ENCODE measurements at regions not wholly inside any gene's neighbourhood (a gene's known extent, or its start where the extent isn't known, plus 50 kb on each side); places are given as distances from the start of the nearest gene placed in this dataset.

GRCh38 chr1:60764489-60764888 is 317.9 kb upstream of the NFIA start:
- Mint-ChIP-seq H3K36me3 (no peaks in the 10 kb centered on the region), H3K4me1 (no peaks in the 10 kb centered on the region), H3K27ac (no peak overlapping the region), H3K27me3 (peaks cover 8% of the 10 kb centered on the region), H3K4me3 (no peak overlapping the region), H3K9me3 (peaks cover 2% of the 10 kb centered on the region)
- DNase-seq = no peak

- Mint-ChIP-seq H3K4me1 (no peaks in the 10 kb centered on the region), H3K27me3 (peaks cover 8% of the 10 kb centered on the region), H3K4me3 (no peak overlapping the region), H3K9me3 (peaks cover 2% of the 10 kb centered on the region), H3K27ac (no peak overlapping the region), H3K36me3 (no peaks in the 10 kb centered on the region)
- no peak for DNase-seq
These were observed 318.6 kb upstream of the NFIA start for GRCh38 chr1:60763741-60764140.

GRCh38 chr1:60762911-60763310 is 319.4 kb upstream of the NFIA start:
- H3K4me3 Mint-ChIP-seq = no peak overlapping the region
- H3K4me1 Mint-ChIP-seq = no peaks in the 10 kb centered on the region
- H3K36me3 Mint-ChIP-seq = no peaks in the 10 kb centered on the region
- H3K27me3 Mint-ChIP-seq = peaks cover 8% of the 10 kb centered on the region
- H3K27ac Mint-ChIP-seq = no peak overlapping the region
- no peak for DNase-seq
- H3K9me3 Mint-ChIP-seq = peaks cover 2% of the 10 kb centered on the region

GRCh38 chr1:60762176-60762575 is 320.2 kb upstream of the NFIA start:
- no peak for DNase-seq
- Mint-ChIP-seq H3K9me3 (peaks cover 2% of the 10 kb centered on the region), H3K4me1 (no peaks in the 10 kb centered on the region), H3K4me3 (no peak overlapping the region), H3K27ac (no peak overlapping the region), H3K36me3 (no peaks in the 10 kb centered on the region), H3K27me3 (peaks cover 8% of the 10 kb centered on the region)

- Mint-ChIP-seq H3K9me3 (no peaks in the 10 kb centered on the region), H3K36me3 (no peaks in the 10 kb centered on the region), H3K4me3 (no peak overlapping the region), H3K27ac (no peak overlapping the region), H3K4me1 (no peaks in the 10 kb centered on the region), H3K27me3 (peaks cover 5% of the 10 kb centered on the region)
- no peak for DNase-seq
These were observed 323.1 kb upstream of the NFIA start for GRCh38 chr1:60759291-60759690.

GRCh38 chr1:60757485-60757884 is 324.9 kb upstream of the NFIA start:
- Mint-ChIP-seq H3K36me3 (no peaks in the 10 kb centered on the region), H3K4me3 (no peak overlapping the region), H3K9me3 (no peaks in the 10 kb centered on the region), H3K27me3 (no peaks in the 10 kb centered on the region), H3K4me1 (no peaks in the 10 kb centered on the region), H3K27ac (no peak overlapping the region)
- DNase-seq = no peak

GRCh38 chr1:60753036-60753900 is 329.1 kb upstream of the NFIA start:
- H3K27ac Mint-ChIP-seq = no peak overlapping the region
- DNase-seq = no peak
- H3K27me3 Mint-ChIP-seq = no peaks in the 10 kb centered on the region
- no peaks in the 10 kb centered on the region for H3K4me1 Mint-ChIP-seq
- H3K9me3 Mint-ChIP-seq = no peaks in the 10 kb centered on the region
- no peaks in the 10 kb centered on the region for H3K36me3 Mint-ChIP-seq
- no peak overlapping the region for H3K4me3 Mint-ChIP-seq

- DNase-seq = no peak
- Mint-ChIP-seq H3K36me3 (no peaks in the 10 kb centered on the region), H3K4me3 (no peak overlapping the region), H3K27ac (no peak overlapping the region), H3K4me1 (no peaks in the 10 kb centered on the region), H3K9me3 (no peaks in the 10 kb centered on the region), H3K27me3 (no peaks in the 10 kb centered on the region)
These were observed 331.1 kb upstream of the NFIA start for GRCh38 chr1:60751306-60751705.

GRCh38 chr1:60747353-60747752 is 335.0 kb upstream of the NFIA start:
- Mint-ChIP-seq H3K4me1 (no peaks in the 10 kb centered on the region), H3K27ac (no peak overlapping the region), H3K36me3 (no peaks in the 10 kb centered on the region), H3K27me3 (no peaks in the 10 kb centered on the region), H3K9me3 (no peaks in the 10 kb centered on the region), H3K4me3 (no peak overlapping the region)
- DNase-seq = no peak

- Mint-ChIP-seq H3K4me3 (no peak overlapping the region), H3K36me3 (no peaks in the 10 kb centered on the region), H3K27me3 (no peaks in the 10 kb centered on the region), H3K27ac (no peak overlapping the region), H3K9me3 (no peaks in the 10 kb centered on the region), H3K4me1 (no peaks in the 10 kb centered on the region)
- DNase-seq = no peak
These were observed 336.0 kb upstream of the NFIA start for GRCh38 chr1:60746278-60746791.

GRCh38 chr1:60745484-60745883 is 336.9 kb upstream of the NFIA start:
- Mint-ChIP-seq H3K9me3 (no peaks in the 10 kb centered on the region), H3K4me1 (no peaks in the 10 kb centered on the region), H3K27ac (no peak overlapping the region), H3K4me3 (no peak overlapping the region), H3K36me3 (no peaks in the 10 kb centered on the region), H3K27me3 (no peaks in the 10 kb centered on the region)
- no peak for DNase-seq

GRCh38 chr1:60742339-60742738 is 340.0 kb upstream of the NFIA start:
- H3K4me3 Mint-ChIP-seq = no peak overlapping the region
- DNase-seq = no peak
- no peak overlapping the region for H3K27ac Mint-ChIP-seq
- no peaks in the 10 kb centered on the region for H3K27me3 Mint-ChIP-seq
- H3K4me1 Mint-ChIP-seq = no peaks in the 10 kb centered on the region
- no peaks in the 10 kb centered on the region for H3K36me3 Mint-ChIP-seq
- no peaks in the 10 kb centered on the region for H3K9me3 Mint-ChIP-seq

- no peaks in the 10 kb centered on the region for H3K36me3 Mint-ChIP-seq
- DNase-seq = no peak
- no peaks in the 10 kb centered on the region for H3K4me1 Mint-ChIP-seq
- H3K9me3 Mint-ChIP-seq = no peaks in the 10 kb centered on the region
- H3K27ac Mint-ChIP-seq = no peak overlapping the region
- no peaks in the 10 kb centered on the region for H3K27me3 Mint-ChIP-seq
- H3K4me3 Mint-ChIP-seq = no peak overlapping the region
These were observed 342.2 kb upstream of the NFIA start for GRCh38 chr1:60740154-60740553.

GRCh38 chr1:60739729-60740128 is 342.6 kb upstream of the NFIA start:
- H3K27ac Mint-ChIP-seq = no peak overlapping the region
- H3K9me3 Mint-ChIP-seq = no peaks in the 10 kb centered on the region
- H3K36me3 Mint-ChIP-seq = no peaks in the 10 kb centered on the region
- no peak for DNase-seq
- no peaks in the 10 kb centered on the region for H3K4me1 Mint-ChIP-seq
- H3K4me3 Mint-ChIP-seq = no peak overlapping the region
- H3K27me3 Mint-ChIP-seq = no peaks in the 10 kb centered on the region

- Mint-ChIP-seq H3K27me3 (peaks cover 11% of the 10 kb centered on the region), H3K36me3 (no peaks in the 10 kb centered on the region), H3K4me3 (no peak overlapping the region), H3K4me1 (no peaks in the 10 kb centered on the region), H3K27ac (no peak overlapping the region), H3K9me3 (no peaks in the 10 kb centered on the region)
- no peak for DNase-seq
These were observed 349.4 kb upstream of the NFIA start for GRCh38 chr1:60732977-60733401.

GRCh38 chr1:60731321-60731720 is 351.0 kb upstream of the NFIA start:
- Mint-ChIP-seq H3K4me1 (no peaks in the 10 kb centered on the region), H3K4me3 (no peak overlapping the region), H3K9me3 (no peaks in the 10 kb centered on the region), H3K36me3 (no peaks in the 10 kb centered on the region), H3K27ac (no peak overlapping the region), H3K27me3 (peaks cover 11% of the 10 kb centered on the region)
- no peak for DNase-seq
